ENCODE measurements at regions not wholly inside any gene's neighbourhood (a gene's known extent, or its start where the extent isn't known, plus 50 kb on each side); places are given as distances from the start of the nearest gene placed in this dataset.

- no peak overlapping the region for H3K4me3 ChIP-seq (ENCODE audit: low read length)
- H3K27ac ChIP-seq (ENCODE audit: low read depth, low read length) = no peak overlapping the region
- H3K36me3 ChIP-seq (ENCODE audit: control insufficient read depth, insufficient read depth, low read length) = peaks cover 7% of the 10 kb centered on the region
- 92 to 95% methylated on average over 2 of the region's 2 CpGs for WGBS, 2 experiments (ENCODE audit: insufficient coverage in 1 of 2, insufficient read length in 1 of 2)
- Mint-ChIP-seq H3K36me3 (ENCODE audit: low read depth) (peaks cover 24% of the 10 kb centered on the region), H3K4me3 (no peak overlapping the region), H3K9me3 (no peaks in the 10 kb centered on the region), H3K27ac (no peak overlapping the region), H3K27me3 (ENCODE audit: insufficient read depth) (no peaks in the 10 kb centered on the region), H3K4me1 (peaks cover 24% of the 10 kb centered on the region)
- H3K9ac ChIP-seq (ENCODE audit: extremely low read depth, low read length, poor library complexity, severe bottlenecking) = no peak overlapping the region
- H3K27me3 ChIP-seq (ENCODE audit: control insufficient read depth, insufficient read depth, low read length, poor library complexity, severe bottlenecking) = no peaks in the 10 kb centered on the region
- H3K9me3 ChIP-seq (ENCODE audit: control insufficient read depth, low read length) = peaks cover 5% of the 10 kb centered on the region
- TF ChIP-seq, protein P1, sequence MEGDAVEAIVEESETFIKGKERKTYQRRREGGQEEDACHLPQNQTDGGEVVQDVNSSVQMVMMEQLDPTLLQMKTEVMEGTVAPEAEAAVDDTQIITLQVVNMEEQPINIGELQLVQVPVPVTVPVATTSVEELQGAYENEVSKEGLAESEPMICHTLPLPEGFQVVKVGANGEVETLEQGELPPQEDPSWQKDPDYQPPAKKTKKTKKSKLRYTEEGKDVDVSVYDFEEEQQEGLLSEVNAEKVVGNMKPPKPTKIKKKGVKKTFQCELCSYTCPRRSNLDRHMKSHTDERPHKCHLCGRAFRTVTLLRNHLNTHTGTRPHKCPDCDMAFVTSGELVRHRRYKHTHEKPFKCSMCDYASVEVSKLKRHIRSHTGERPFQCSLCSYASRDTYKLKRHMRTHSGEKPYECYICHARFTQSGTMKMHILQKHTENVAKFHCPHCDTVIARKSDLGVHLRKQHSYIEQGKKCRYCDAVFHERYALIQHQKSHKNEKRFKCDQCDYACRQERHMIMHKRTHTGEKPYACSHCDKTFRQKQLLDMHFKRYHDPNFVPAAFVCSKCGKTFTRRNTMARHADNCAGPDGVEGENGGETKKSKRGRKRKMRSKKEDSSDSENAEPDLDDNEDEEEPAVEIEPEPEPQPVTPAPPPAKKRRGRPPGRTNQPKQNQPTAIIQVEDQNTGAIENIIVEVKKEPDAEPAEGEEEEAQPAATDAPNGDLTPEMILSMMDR (conservative IDR thresholded peaks at IDR 0.05) = no peak
- peaks cover 14% of the 10 kb centered on the region for H3K4me1 ChIP-seq (ENCODE audit: control insufficient read depth, insufficient read depth, low read length)
- no peak for DNase-seq
Measured at GRCh38 chr2:52347292-52347691, 1315.4 kb upstream of the NRXN1 start.

DNA sequence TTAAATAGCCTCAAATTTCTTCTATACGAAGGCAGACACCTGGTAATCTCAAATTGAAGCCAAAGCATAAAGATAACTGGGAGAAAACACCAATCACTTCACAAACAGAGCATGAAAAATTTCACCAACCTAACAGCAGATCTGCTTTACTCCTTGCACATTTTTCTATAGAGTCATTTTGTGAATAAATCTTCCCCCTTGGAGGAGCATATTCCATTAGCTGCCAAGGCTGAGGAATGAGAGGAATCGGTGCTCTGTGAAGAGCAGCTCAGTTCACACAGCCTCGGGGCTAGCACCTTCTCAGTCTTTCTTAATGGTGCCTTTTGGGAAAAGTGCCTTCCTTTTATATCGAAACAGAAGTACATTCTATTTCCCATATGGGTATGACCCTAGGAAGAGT, 1313.7 kb upstream of the NRXN1 start:
- no peaks in the 10 kb centered on the region for H3K27me3 Mint-ChIP-seq (ENCODE audit: insufficient read depth)
- Histone ChIP-seq H3K9ac (ENCODE audit: extremely low read depth, low read length, poor library complexity, severe bottlenecking) (no peak overlapping the region), H3K36me3 (ENCODE audit: control insufficient read depth, insufficient read depth, low read length) (peaks cover 7% of the 10 kb centered on the region), H3K27ac (ENCODE audit: low read depth, low read length) (no peak overlapping the region), H3K27me3 (ENCODE audit: control insufficient read depth, insufficient read depth, low read length, poor library complexity, severe bottlenecking) (no peaks in the 10 kb centered on the region), H3K4me1 (ENCODE audit: control insufficient read depth, insufficient read depth, low read length) (peaks cover 20% of the 10 kb centered on the region), H3K9me3 (ENCODE audit: control insufficient read depth, low read length) (peaks cover 4% of the 10 kb centered on the region), H3K4me3 (ENCODE audit: low read length) (no peak overlapping the region)
- WGBS, 2 experiments (ENCODE audit: insufficient coverage in 1 of 2, insufficient read length in 1 of 2) = 88 to 92% methylated on average over 3 to 4 of the region's 4 CpGs
- H3K9me3 Mint-ChIP-seq = no peaks in the 10 kb centered on the region
- H3K4me1 Mint-ChIP-seq = peaks cover 40% of the 10 kb centered on the region
- H3K27ac Mint-ChIP-seq = no peak overlapping the region
- TF ChIP-seq, protein P1 (conservative IDR thresholded peaks at IDR 0.05) = no peak
- no peak overlapping the region for H3K4me3 Mint-ChIP-seq
- DNase-seq = no peak
- peaks cover 20% of the 10 kb centered on the region for H3K36me3 Mint-ChIP-seq (ENCODE audit: low read depth)

- Mint-ChIP-seq H3K4me3 (no peak overlapping the region), H3K27me3 (ENCODE audit: insufficient read depth) (no peaks in the 10 kb centered on the region), H3K9me3 (no peaks in the 10 kb centered on the region), H3K36me3 (ENCODE audit: low read depth) (peaks cover 14% of the 10 kb centered on the region), H3K27ac (no peak overlapping the region), H3K4me1 (peaks cover 42% of the 10 kb centered on the region)
- Histone ChIP-seq H3K9ac (ENCODE audit: extremely low read depth, low read length, poor library complexity, severe bottlenecking) (no peak overlapping the region), H3K27me3 (ENCODE audit: control insufficient read depth, insufficient read depth, low read length, poor library complexity, severe bottlenecking) (no peaks in the 10 kb centered on the region), H3K36me3 (ENCODE audit: control insufficient read depth, insufficient read depth, low read length) (peaks cover 7% of the 10 kb centered on the region), H3K4me1 (ENCODE audit: control insufficient read depth, insufficient read depth, low read length) (peaks cover 21% of the 10 kb centered on the region), H3K4me3 (ENCODE audit: low read length) (no peak overlapping the region), H3K9me3 (ENCODE audit: control insufficient read depth, low read length) (no peaks in the 10 kb centered on the region), H3K27ac (ENCODE audit: low read depth, low read length) (no peak overlapping the region)
- TF ChIP-seq, protein P1 (conservative IDR thresholded peaks at IDR 0.05) = no peak
- DNase-seq = no peak
Measured at GRCh38 chr2:52345082-52345481, 1313.2 kb upstream of the NRXN1 start.
